ENCODE measurements at regions not wholly inside any gene's neighbourhood (a gene's known extent, or its start where the extent isn't known, plus 50 kb on each side); places are given as distances from the start of the nearest gene placed in this dataset.

GRCh38 chr7:25829663-25830062 is 322.3 kb upstream of the NFE2L3 start:
- no peak for TF ChIP-seq CTCF (IDR thresholded peaks at IDR 0.05; ENCODE audit: low read depth, low read length, missing control alignments)
- DNase-seq (ENCODE audit: extremely low read depth, low read depth) = no peak
- no peak overlapping the region for H3K4me3 ChIP-seq (replicated peaks; ENCODE audit: low read depth, low read length)

- no peak overlapping the region for H3K4me3 ChIP-seq (replicated peaks; ENCODE audit: low read depth, low read length)
- DNase-seq (ENCODE audit: extremely low read depth, low read depth) = no peak
- TF ChIP-seq CTCF (IDR thresholded peaks at IDR 0.05; ENCODE audit: low read depth, low read length, missing control alignments) = no peak
Measured at GRCh38 chr7:25830215-25830614, 321.8 kb upstream of the NFE2L3 start.

- DNase-seq (ENCODE audit: extremely low read depth, low read depth) = no peak
- TF ChIP-seq CTCF (IDR thresholded peaks at IDR 0.05; ENCODE audit: low read depth, low read length, missing control alignments) = no peak
- H3K4me3 ChIP-seq (replicated peaks; ENCODE audit: low read depth, low read length) = no peak overlapping the region
Measured at GRCh38 chr7:25831062-25831691, 320.8 kb upstream of the NFE2L3 start.

- H3K4me3 ChIP-seq (replicated peaks; ENCODE audit: low read depth, low read length) = no peak overlapping the region
- no peak for TF ChIP-seq CTCF (IDR thresholded peaks at IDR 0.05; ENCODE audit: low read depth, low read length, missing control alignments)
- DNase-seq (ENCODE audit: extremely low read depth, low read depth) = no peak
Measured at GRCh38 chr7:25831831-25832411, 320.1 kb upstream of the NFE2L3 start.

- no peak overlapping the region for H3K4me3 ChIP-seq (replicated peaks; ENCODE audit: low read depth, low read length)
- no peak for TF ChIP-seq CTCF (IDR thresholded peaks at IDR 0.05; ENCODE audit: low read depth, low read length, missing control alignments)
Measured at GRCh38 chr7:25832456-25832855, 319.5 kb upstream of the NFE2L3 start.

GRCh38 chr7:25832929-25833328 is 319.1 kb upstream of the NFE2L3 start:
- no peak overlapping the region for H3K4me3 ChIP-seq (replicated peaks; ENCODE audit: low read depth, low read length)
- no peak for TF ChIP-seq CTCF (IDR thresholded peaks at IDR 0.05; ENCODE audit: low read depth, low read length, missing control alignments)
- no peak for DNase-seq (ENCODE audit: extremely low read depth, low read depth)

More at GRCh38 chr7:25832456-25832855, 319.5 kb upstream of the NFE2L3 start:
- no peak for DNase-seq (ENCODE audit: extremely low read depth, low read depth)
